Natural killer cell (primary cell): ENCODE measurements at regions not wholly inside any gene's neighbourhood (a gene's known extent, or its start where the extent isn't known, plus 50 kb on each side); places are given as distances from the start of the nearest gene placed in this dataset.

Source experiments
- ATAC-seq, 3 donors: fragments of 150-1000 bp in 2 of 3; fragments of 200-7000 bp in 1 of 3; cut with Tn5 transposase; 1 replicate in 1 of 3; 2 replicates in 2 of 3; pipeline ENCODE4 v1.10.0; 2021; ENCODE audit warnings: mild to moderate bottlenecking in 2 of 3, moderate library complexity in 2 of 3
- DNase-seq, 2 donors: peaks; one replicate each; pipeline versions ENCODE4 v3.0.0 to v3.0.0-alpha.2; 2013 to 2021; ENCODE audit warnings: mixed read lengths in 1 of 2
- H3K27ac ChIP-seq: one replicate; pipeline ENCODE4 v1.5.1; 2013; ENCODE audit warnings: mild to moderate bottlenecking, low read length
- H3K27me3 ChIP-seq: one replicate; pipeline ENCODE4 v1.6.1; 2013; ENCODE audit warnings: low read length; ENCODE audit not compliant: control insufficient read depth, insufficient read depth
- H3K36me3 ChIP-seq: one replicate; pipeline ENCODE4 v1.6.1; 2013; ENCODE audit warnings: low read length; ENCODE audit not compliant: control insufficient read depth, insufficient read depth
- H3K4me1 ChIP-seq: one replicate; pipeline ENCODE4 v1.6.1; 2013; ENCODE audit warnings: low read length; ENCODE audit not compliant: control insufficient read depth, insufficient read depth
- H3K4me3 ChIP-seq: one replicate; pipeline ENCODE4 v1.5.1; 2013; ENCODE audit warnings: low read length
- H3K9me3 ChIP-seq: one replicate; pipeline ENCODE4 v1.6.1; 2013; ENCODE audit warnings: low read length; ENCODE audit not compliant: control insufficient read depth, insufficient read depth
- H3K27ac Mint-ChIP-seq, 2 donors: one replicate each; pipeline ENCODE4 v1.8.0; 2022; ENCODE audit warnings: mild to moderate bottlenecking in 2 of 2, mixed read lengths in 2 of 2, moderate library complexity in 1 of 2
- H3K27me3 Mint-ChIP-seq, 2 donors: one replicate each; pipeline ENCODE4 v1.8.0; 2022; ENCODE audit warnings: low read depth in 2 of 2, mixed read lengths in 2 of 2
- H3K36me3 Mint-ChIP-seq: one replicate; pipeline ENCODE4 v1.8.0; 2022; ENCODE audit warnings: mixed read lengths
- H3K4me1 Mint-ChIP-seq, 2 donors: one replicate each; pipeline ENCODE4 v1.8.0; 2022; ENCODE audit warnings: mixed read lengths in 2 of 2
- H3K4me3 Mint-ChIP-seq: one replicate; pipeline ENCODE4 v1.8.0; 2022; ENCODE audit warnings: mild to moderate bottlenecking, moderate library complexity, mixed read lengths
- H3K9me3 Mint-ChIP-seq, 2 donors: one replicate each; pipeline ENCODE4 v1.8.0; 2022; ENCODE audit warnings: mixed read lengths in 2 of 2
- CTCF ChIP-seq: fragments of 200-600 bp; IDR thresholded peaks from one replicate; pipeline ENCODE4 v1.8.0; 2022; ENCODE audit warnings: antibody characterized with exemption
- WGBS: methylation state at CpG from one replicate; pipeline ENCODE4 v1.1.7; 2013; ENCODE audit warnings: missing lambda C conversion rate; ENCODE audit not compliant: insufficient coverage; 5-methylcytosine and 5-hydroxymethylcytosine counted together
- intact Hi-C: fragments of 100-400 bp; cut with micrococcal nuclease; formaldehyde crosslinking; loops from one replicate; pipeline ENCODE4 v1.14.2; 2022

- H3K4me3 Mint-ChIP-seq = no peak overlapping the region
- H3K27me3 Mint-ChIP-seq = peaks cover 5 to 23% of the 10 kb centered on the region in 2 donors
- no peak for TF ChIP-seq CTCF
- H3K4me1 ChIP-seq = no peaks in the 10 kb centered on the region
- no peak overlapping the region for H3K4me3 ChIP-seq
- no peaks in the 10 kb centered on the region for H3K9me3 ChIP-seq
- no peak for ATAC-seq
- H3K9me3 Mint-ChIP-seq = no peaks in the 10 kb centered on the region
- no peak overlapping the region for H3K27ac Mint-ChIP-seq
- intact Hi-C loops = no loop called here
- no peaks in the 10 kb centered on the region for H3K36me3 Mint-ChIP-seq
- H3K27ac ChIP-seq = no peak overlapping the region
- no peaks in the 10 kb centered on the region for H3K4me1 Mint-ChIP-seq
- no peaks in the 10 kb centered on the region for H3K36me3 ChIP-seq
- DNase-seq = no peak
- 100% methylated on average over 3 of the region's 6 CpGs for WGBS
- no peaks in the 10 kb centered on the region for H3K27me3 ChIP-seq
Observed at GRCh38 chr9:86508208-86508903, 154.1 kb upstream of the TUT7 start.

- DNase-seq = no peak
- H3K4me3 ChIP-seq = no peak overlapping the region
- H3K36me3 ChIP-seq = no peaks in the 10 kb centered on the region
- H3K36me3 Mint-ChIP-seq = no peaks in the 10 kb centered on the region
- H3K4me1 Mint-ChIP-seq = no peaks in the 10 kb centered on the region
- intact Hi-C loops = no loop called here
- H3K4me3 Mint-ChIP-seq = no peak overlapping the region
- H3K27me3 Mint-ChIP-seq = peaks cover 5 to 29% of the 10 kb centered on the region in 2 donors
- ATAC-seq = no peak
- peaks cover 1% of the 10 kb centered on the region for H3K27me3 ChIP-seq
- H3K27ac Mint-ChIP-seq = no peak overlapping the region
- TF ChIP-seq CTCF = no peak
- H3K9me3 Mint-ChIP-seq = no peaks in the 10 kb centered on the region
- H3K4me1 ChIP-seq = no peaks in the 10 kb centered on the region
- no peaks in the 10 kb centered on the region for H3K9me3 ChIP-seq
- 81% methylated on average over 6 of the region's 6 CpGs for WGBS
- no peak overlapping the region for H3K27ac ChIP-seq
Observed at GRCh38 chr9:86507212-86507630, 153.0 kb upstream of the TUT7 start.

GRCh38 chr9:86503942-86504341 is 149.7 kb upstream of the TUT7 start:
- ATAC-seq (no peak), DNase-seq (no peak)
- no peak overlapping the region for H3K4me3 Mint-ChIP-seq
- Histone ChIP-seq H3K9me3 (no peaks in the 10 kb centered on the region), H3K4me3 (no peak overlapping the region), H3K4me1 (no peaks in the 10 kb centered on the region), H3K36me3 (no peaks in the 10 kb centered on the region), H3K27me3 (peaks cover 2% of the 10 kb centered on the region), H3K27ac (no peak overlapping the region)
- no peak overlapping the region for H3K27ac Mint-ChIP-seq
- H3K9me3 Mint-ChIP-seq = no peaks in the 10 kb centered on the region
- no peak for TF ChIP-seq CTCF
- H3K27me3 Mint-ChIP-seq = peaks cover 11 to 51% of the 10 kb centered on the region in 2 donors
- H3K36me3 Mint-ChIP-seq = no peaks in the 10 kb centered on the region
- 84% methylated on average over 5 of the region's 6 CpGs for WGBS
- no peaks in the 10 kb centered on the region for H3K4me1 Mint-ChIP-seq
- intact Hi-C loops = no loop called here

- Histone ChIP-seq H3K4me1 (no peaks in the 10 kb centered on the region), H3K27me3 (peaks cover 2% of the 10 kb centered on the region), H3K4me3 (no peak overlapping the region), H3K36me3 (no peaks in the 10 kb centered on the region), H3K27ac (no peak overlapping the region), H3K9me3 (no peaks in the 10 kb centered on the region)
- Mint-ChIP-seq H3K36me3 (no peaks in the 10 kb centered on the region), H3K27me3 (peaks cover 14 to 51% of the 10 kb centered on the region in 2 donors), H3K4me3 (no peak overlapping the region), H3K9me3 (no peaks in the 10 kb centered on the region), H3K4me1 (no peaks in the 10 kb centered on the region), H3K27ac (no peak overlapping the region)
- ATAC-seq (no peak), DNase-seq (no peak)
- no peak for TF ChIP-seq CTCF
- WGBS = no CpG with 5 or more reads among the region's 1 CpG
- intact Hi-C loops = no loop called here
Observed at GRCh38 chr9:86503314-86503713, 149.1 kb upstream of the TUT7 start.
